ENCODE measurements at regions not wholly inside any gene's neighbourhood (a gene's known extent, or its start where the extent isn't known, plus 50 kb on each side); places are given as distances from the start of the nearest gene placed in this dataset.
A peak's percentile ranks its signal among the peaks of the same experiment; 100 is the strongest.

DNA sequence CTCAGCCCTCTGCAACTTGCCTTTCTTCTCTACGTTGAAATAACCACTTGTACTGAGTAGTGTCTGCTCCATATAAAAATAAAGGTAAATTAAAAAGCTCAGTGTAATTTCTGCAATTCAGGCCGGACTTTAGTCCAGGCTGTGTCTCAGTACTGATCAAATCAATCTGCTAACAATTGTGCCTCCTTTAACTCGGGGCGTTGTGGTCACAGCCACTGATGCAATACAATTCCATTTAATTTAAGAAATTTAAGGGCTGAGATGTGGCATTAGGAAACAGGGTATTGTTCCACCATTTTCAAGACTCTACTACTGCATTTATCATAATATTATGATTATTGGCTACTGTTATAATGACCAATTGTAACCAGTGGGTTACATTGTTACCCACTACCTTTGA, 60.0 kb upstream of the NPAS2 start:
- DNase-seq (ENCODE audit: low read depth), result no peak
- no peak for TF ChIP-seq CTCF (conservative IDR thresholded peaks at IDR 0.05; ENCODE audit: low read depth, low read length)
- H3K4me3 ChIP-seq (ENCODE audit: low read length), result no peak overlapping the region

GRCh38 chr2:100761365-100761764, 58.6 kb upstream of the NPAS2 start:
- H3K4me3 ChIP-seq (ENCODE audit: low read length), result no peak overlapping the region
- no peak for TF ChIP-seq CTCF (conservative IDR thresholded peaks at IDR 0.05; ENCODE audit: low read depth, low read length)
- DNase-seq (ENCODE audit: low read depth), result no peak

DNA sequence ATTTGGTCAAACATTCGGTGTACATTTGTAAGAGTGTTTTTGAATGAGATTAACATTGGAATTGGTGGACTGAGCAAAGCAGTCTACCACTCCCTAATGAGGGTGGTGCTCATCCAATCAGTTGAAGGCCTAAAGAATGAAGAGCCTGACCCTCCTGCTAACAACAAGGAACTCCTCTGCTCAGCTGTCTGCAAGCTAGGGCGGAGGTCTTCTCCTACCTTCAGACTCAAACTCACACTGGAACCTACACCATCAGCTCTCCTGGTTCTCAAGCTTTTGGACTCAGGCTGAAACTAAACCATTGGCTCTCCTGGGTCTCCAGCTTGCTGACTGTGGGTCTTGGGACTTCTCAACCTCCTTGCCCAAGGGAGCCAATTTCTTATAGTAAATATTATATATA, 55.5 kb upstream of the NPAS2 start:
- no peak for TF ChIP-seq CTCF (conservative IDR thresholded peaks at IDR 0.05; ENCODE audit: low read depth, low read length)
- no peak overlapping the region for H3K4me3 ChIP-seq (ENCODE audit: low read length)
- no peak for DNase-seq (ENCODE audit: low read depth)

DNA sequence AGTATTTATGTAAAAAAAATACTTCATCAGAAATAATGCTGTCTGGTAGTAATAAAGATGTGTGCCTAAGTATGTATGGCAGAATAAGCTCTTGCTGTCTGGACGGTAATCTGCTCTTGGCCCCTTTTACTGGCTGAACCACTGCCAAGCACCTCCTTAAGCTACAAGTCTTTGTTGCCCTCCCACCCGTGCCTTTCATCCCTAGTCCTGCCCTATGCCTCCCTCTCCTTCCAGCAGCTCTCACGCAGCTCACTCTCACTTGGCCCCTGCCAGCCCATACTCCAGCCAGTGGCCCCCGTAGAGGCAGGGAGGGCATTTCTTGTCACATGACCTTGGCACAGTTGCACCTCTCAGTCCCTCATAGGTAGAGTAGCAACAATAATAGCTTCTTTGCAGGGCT, 54.5 kb upstream of the NPAS2 start:
- TF ChIP-seq CTCF (conservative IDR thresholded peaks at IDR 0.05; ENCODE audit: low read depth, low read length), result no peak
- peak; percentile 93 for DNase-seq (ENCODE audit: low read depth)
- no peak overlapping the region for H3K4me3 ChIP-seq (ENCODE audit: low read length)

DNA sequence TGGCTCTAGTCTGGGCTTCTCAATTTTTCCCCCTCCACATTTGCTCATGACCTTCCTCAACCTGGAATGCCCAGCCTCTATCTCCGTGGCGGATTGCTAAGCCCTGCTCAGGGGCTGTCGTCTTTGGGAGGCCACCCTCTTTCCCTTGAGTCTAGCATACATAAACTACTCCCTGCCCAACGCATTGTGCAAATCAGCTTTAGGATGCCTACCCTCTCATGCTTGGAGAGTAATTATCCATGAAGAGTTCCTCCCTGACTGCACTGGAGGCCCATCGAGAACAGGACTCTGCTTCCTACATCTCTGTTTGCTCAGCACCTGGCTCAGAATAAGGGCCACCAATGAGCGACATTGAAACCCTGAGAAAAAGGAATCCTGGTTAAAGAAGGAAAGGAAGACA, 53.7 kb upstream of the NPAS2 start:
- no peak for TF ChIP-seq CTCF (conservative IDR thresholded peaks at IDR 0.05; ENCODE audit: low read depth, low read length)
- no peak for DNase-seq (ENCODE audit: low read depth)
- H3K4me3 ChIP-seq (ENCODE audit: low read length), result no peak overlapping the region

DNA sequence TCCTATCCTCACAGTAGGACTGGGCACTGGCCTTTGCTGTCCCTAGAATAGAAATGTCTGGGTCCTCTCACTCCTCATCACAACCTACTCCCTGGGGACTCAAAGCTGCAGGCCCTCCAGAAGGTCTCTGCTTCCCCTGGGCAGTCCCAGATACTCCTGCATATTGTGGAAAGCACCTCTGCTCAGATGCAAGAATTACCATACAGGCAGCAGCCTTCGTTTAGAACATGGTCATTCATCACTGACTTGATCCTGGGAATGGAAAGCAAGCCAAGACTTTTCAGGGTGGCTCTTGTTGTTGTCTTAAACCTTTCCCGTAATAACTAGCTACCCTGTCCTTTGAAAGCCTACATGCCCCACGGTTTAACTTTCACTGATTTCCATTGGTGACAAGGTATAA, 53.1 kb upstream of the NPAS2 start:
- H3K4me3 ChIP-seq (ENCODE audit: low read length), result no peak overlapping the region
- TF ChIP-seq CTCF (conservative IDR thresholded peaks at IDR 0.05; ENCODE audit: low read depth, low read length), result no peak
- no peak for DNase-seq (ENCODE audit: low read depth)

DNA sequence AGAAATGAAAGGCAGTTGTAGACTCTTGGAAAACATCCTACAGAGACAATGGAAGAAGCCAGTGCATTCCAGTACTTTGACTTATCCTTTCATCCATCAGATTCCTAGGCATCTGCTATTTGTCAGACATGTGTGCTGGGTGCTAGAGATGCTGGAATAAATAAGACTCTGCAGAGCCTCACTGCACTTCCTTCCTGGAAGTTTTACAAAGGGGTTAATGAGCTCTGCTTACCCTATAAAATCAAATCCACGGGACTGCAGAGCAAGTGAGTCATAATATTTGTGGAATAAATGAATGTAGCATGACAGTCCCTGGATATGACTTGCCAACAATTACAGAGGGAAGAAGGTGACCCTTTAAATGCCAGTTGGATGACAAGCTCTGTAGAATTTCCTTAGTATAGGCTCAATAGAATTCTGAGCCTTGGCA, 52.7 kb upstream of the NPAS2 start:
- TF ChIP-seq CTCF (conservative IDR thresholded peaks at IDR 0.05; ENCODE audit: low read depth, low read length), result no peak
- DNase-seq (ENCODE audit: low read depth), result peak; percentile 62

More for the DNA sequence above, 52.7 kb upstream of the NPAS2 start:
- H3K4me3 ChIP-seq (ENCODE audit: low read length), result no peak overlapping the region

All from retinal pigment epithelial cell (primary cell).